GM12874 (cell line): ENCODE measurements at regions not wholly inside any gene's neighbourhood (a gene's known extent, or its start where the extent isn't known, plus 50 kb on each side); places are given as distances from the start of the nearest gene placed in this dataset.

ENCODE experiments used
- CTCF ChIP-seq: IDR thresholded peaks from 2 replicates; pipeline ENCODE4 v1.5.1; 2011; ENCODE audit warnings: low read depth, mild to moderate bottlenecking, control low read depth, low read length, moderate library complexity; ENCODE audit not compliant: insufficient read depth

DNA sequence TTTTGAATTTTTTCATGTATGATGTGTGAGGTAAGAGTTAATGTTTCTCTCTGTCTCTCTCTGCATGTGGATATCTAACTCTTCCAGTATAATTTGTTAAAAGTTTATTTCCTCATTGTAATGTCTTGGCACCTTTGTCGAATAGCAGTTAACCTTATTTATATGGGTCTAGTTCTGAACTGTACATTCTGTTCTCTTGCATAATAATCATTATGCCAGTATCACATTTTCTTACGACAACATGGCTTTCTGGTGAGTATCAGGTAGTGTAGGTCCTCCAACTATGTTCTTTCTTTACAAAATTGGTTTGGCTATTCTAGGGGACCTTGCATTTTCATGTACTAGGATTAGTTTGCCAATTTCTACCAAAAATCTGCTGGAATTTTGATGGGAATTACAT is 337.0 kb upstream of the FZD8 start:
- no peak for TF ChIP-seq CTCF

DNA sequence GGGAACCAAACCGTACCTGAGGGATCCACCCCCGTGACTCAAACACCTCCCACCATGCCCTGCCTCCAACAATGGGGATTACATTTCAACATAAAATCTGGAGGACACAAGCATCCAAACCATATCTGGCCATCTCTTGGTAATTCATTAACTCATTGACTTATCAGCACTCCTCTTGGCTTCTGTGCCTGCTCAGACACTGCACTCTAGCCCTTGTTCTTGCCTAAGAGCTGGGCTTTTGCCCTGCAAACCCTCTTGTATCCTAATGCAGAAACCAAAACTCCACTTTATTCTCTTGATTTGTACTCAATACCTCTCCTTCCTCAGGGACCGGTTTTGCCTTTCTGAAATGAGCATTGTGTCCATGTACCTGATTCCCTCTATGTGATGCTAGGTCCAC is 330.2 kb upstream of the FZD8 start:
- no peak for TF ChIP-seq CTCF

DNA sequence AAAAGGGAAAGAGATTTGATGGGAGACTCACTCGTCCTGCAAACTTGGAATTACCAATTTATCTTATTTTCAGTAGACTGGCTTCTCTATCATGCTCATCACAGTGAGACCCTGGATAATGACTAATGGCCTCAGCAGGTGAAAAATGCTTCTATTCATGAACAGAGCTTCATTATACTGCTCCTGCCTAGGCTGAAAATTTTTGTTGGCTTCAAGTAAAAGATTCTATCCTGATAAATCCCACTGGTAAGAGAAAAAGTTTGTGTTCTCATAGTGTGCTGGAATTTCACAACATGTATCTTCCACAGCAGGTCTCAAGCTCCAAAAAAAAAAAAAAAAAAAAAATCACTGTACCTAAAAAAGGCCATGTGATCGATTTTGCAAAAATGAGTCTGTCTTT is 329.3 kb upstream of the FZD8 start:
- TF ChIP-seq CTCF: no peak

GRCh38 chr10:35963685-35964084 is 321.6 kb upstream of the FZD8 start:
- TF ChIP-seq CTCF: no peak

GRCh38 chr10:35961501-35961900 is 319.4 kb upstream of the FZD8 start:
- no peak for TF ChIP-seq CTCF

DNA sequence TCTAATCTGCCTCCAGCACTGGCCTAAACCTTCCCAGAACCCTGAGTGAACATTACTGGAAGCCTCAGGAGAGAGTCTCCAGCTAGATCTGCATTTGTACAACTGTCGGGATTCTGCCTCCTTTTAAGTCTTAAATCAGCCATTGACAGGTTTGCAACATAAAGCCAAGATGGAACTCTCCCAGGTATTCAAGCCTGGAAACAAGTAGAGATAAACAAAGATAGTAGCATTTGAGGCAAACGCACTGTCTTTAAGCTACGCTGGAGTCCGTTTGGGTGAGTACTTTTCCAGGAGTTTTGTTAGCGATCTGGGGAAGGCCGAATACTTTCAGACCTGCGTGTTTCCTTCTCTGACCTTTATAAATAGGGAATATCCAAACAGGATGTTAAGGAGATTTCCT is 317.2 kb upstream of the FZD8 start:
- TF ChIP-seq CTCF: no peak

DNA sequence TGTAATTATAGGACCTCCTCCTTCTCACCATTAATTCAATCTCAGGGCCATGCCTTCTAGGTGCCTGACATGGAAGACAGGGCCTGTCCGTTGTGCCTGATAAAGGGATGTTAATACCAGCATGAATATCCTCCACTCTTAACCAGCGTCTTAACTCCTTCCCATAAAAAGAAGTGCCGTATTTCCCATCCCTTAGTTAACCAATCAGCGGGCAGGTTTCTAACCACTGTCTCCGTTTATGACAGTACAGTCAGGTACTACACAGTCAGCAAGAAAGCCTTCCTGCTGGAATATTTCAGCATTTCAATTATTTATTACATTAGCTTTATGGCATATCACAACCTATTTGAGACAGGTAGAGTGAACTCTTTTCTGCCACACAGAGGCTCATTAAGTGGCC is 308.6 kb upstream of the FZD8 start:
- no peak for TF ChIP-seq CTCF

DNA sequence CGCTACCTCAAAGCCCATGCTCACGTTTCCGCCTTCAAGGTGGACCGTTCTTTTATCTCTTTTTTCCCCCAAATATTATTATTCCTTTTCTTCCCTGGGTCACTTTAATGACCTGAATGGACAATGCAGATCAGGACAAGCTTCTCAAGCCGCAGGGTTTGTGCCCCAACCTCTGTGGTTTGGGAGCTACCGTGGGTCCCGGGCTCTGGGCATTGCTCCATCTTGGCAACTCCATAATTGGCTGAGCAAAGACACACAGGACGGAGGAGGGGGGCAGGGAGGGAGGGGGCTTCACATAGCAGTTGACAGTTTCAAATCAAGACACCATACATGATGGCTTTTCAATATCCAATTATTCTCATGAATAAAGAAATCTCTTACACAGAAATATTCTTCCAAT is 308.1 kb upstream of the FZD8 start:
- TF ChIP-seq CTCF: no peak
